ENCODE measurements at regions not wholly inside any gene's neighbourhood (a gene's known extent, or its start where the extent isn't known, plus 50 kb on each side); places are given as distances from the start of the nearest gene placed in this dataset.

DNA sequence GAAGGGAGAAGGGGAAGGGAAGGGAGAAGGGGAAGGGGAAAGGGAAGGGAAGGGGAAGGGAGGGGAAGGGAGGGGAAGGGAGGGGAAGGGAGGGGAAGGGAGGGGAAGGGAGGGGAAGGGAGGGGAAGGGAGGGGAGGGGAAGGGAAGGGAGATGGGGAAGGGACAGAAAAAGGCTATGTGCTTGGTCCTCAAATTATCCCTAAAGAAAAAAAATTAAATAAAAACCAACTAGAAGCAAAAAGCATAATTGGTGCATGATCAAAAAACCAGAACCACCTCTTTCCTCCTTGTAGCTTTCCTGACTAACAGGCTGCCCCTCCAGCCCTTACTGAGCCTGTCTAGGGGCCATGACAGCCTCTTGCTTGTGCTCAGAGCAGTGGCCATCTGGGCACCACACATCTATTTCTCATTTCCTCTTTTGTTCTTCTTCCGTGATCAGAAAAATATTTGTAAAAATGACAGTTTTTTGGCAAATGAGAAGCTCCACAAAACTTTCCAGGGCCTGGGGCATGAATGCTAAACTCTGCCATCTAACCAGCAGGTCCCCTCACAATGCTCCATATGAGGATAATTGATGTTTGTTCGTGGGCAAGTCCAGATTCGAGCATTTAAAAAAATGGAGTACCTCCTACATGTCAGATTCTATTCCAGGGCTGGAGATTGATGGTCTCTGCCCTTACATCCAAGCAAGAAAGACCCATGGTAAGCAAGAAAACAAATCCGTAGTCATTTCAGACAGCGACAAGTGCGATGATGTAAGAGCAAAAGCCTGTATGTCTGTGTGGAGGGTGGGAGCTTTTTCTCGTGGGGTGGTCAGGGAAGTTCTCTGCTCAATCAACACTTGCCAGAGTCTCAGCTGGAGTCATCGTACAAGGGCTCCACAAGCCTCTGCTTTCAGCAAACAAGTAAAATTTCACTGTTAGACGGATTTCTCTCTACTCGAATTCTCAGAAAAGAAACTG is 320.9 kb downstream of the WDR11 start:
- Histone ChIP-seq H3K4me3 (no peak overlapping the region), H3K36me3 (no peaks in the 10 kb centered on the region), H3K9me3 (no peaks in the 10 kb centered on the region), H3K27me3 (no peaks in the 10 kb centered on the region), H3K27ac (no peak overlapping the region), H3K4me1 (no peaks in the 10 kb centered on the region)
- ATAC-seq (no peak), FAIRE-seq (no peak), DNase-seq (no peak)
- intact Hi-C loops (cut with DNase I) = no loop called here
- TF ChIP-seq, protein P1, sequence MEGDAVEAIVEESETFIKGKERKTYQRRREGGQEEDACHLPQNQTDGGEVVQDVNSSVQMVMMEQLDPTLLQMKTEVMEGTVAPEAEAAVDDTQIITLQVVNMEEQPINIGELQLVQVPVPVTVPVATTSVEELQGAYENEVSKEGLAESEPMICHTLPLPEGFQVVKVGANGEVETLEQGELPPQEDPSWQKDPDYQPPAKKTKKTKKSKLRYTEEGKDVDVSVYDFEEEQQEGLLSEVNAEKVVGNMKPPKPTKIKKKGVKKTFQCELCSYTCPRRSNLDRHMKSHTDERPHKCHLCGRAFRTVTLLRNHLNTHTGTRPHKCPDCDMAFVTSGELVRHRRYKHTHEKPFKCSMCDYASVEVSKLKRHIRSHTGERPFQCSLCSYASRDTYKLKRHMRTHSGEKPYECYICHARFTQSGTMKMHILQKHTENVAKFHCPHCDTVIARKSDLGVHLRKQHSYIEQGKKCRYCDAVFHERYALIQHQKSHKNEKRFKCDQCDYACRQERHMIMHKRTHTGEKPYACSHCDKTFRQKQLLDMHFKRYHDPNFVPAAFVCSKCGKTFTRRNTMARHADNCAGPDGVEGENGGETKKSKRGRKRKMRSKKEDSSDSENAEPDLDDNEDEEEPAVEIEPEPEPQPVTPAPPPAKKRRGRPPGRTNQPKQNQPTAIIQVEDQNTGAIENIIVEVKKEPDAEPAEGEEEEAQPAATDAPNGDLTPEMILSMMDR (IDR thresholded peaks at IDR 0.05) = no peak
- 51 to 53% methylated on average over 10 of the region's 10 CpGs for WGBS, 2 donors

DNA sequence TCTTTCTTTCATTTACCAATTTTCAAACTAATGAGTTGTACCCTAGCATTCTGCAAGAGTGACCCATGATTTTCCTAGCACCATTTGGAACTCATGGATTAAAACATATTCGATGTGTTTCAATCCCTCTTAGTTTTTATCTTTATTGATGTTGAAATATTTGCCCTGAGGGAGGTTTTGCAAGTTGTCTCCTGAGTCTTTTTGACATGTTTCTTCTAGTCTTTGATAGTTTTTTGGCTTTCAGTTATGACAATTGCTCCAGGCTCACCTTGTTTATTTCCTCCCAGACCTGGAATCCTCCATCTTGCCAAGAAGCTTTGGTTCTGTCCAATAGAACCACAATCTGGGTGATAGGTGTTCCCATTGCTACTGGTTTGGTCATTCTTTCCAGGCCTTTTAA is 327.8 kb downstream of the WDR11 start:
- ATAC-seq (no peak), FAIRE-seq (no peak), DNase-seq (no peak)
- Histone ChIP-seq H3K36me3 (no peaks in the 10 kb centered on the region), H3K9me3 (no peaks in the 10 kb centered on the region), H3K4me1 (no peaks in the 10 kb centered on the region), H3K4me3 (no peak overlapping the region), H3K27ac (no peak overlapping the region), H3K27me3 (no peaks in the 10 kb centered on the region)
- intact Hi-C loops (cut with DNase I) = no loop called here
- TF ChIP-seq, protein P1 (IDR thresholded peaks at IDR 0.05) = no peak
- WGBS, 2 donors = 47 to 55% methylated on average over 1 of the region's 1 CpG

DNA sequence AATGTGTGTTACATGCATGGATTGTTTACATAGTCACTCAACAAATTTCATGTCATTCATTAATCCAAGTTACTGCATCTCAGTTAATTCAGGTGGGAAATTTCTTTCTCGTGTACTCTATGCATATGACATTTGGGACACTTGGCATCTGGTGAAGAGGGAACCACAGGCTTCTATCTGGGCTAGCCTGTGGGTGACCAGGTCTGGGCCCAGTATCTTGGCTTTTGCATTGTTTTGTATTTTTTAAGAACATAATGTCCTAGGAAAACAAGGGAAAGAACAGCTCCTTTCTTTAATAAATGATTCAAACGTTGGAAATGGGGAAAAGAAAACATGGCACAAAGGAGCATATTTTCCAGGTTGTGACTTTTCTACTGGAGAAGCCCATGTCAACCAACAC is 331.1 kb downstream of the WDR11 start:
- no peaks in the 10 kb centered on the region for H3K36me3 ChIP-seq
- intact Hi-C loops (cut with DNase I) = no loop called here
- no peak for DNase-seq
- no peak overlapping the region for H3K4me3 ChIP-seq
- FAIRE-seq = no peak
- no peaks in the 10 kb centered on the region for H3K9me3 ChIP-seq
- 28 to 33% methylated on average over 2 of the region's 2 CpGs for WGBS, 2 donors
- H3K27me3 ChIP-seq = no peaks in the 10 kb centered on the region
- H3K27ac ChIP-seq = no peak overlapping the region
- no peak for ATAC-seq
- TF ChIP-seq, protein P1 (IDR thresholded peaks at IDR 0.05) = no peak
- H3K4me1 ChIP-seq = no peaks in the 10 kb centered on the region

DNA sequence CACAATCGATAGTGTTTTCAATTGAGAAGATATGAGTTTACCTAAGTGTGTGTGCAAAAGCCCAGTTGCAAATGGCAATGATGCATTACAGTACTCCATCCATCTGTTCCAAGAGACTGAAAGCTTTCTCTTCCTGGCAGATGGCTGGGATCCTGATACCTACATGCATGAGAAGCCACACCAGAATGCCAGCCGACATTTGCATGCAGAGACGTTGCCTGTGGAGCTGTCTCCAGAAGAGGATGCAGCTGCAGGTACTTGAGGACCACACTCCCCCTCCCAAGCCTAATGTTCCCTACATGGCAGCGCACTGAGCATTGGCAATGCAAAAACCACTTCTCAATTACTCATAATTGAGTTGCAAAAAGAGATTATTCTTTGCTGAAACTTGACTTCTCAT is 332.1 kb downstream of the WDR11 start:
- FAIRE-seq (no peak), ATAC-seq (no peak), DNase-seq (no peak)
- Histone ChIP-seq H3K9me3 (no peaks in the 10 kb centered on the region), H3K4me3 (no peak overlapping the region), H3K27ac (no peak overlapping the region), H3K4me1 (no peaks in the 10 kb centered on the region), H3K27me3 (no peaks in the 10 kb centered on the region), H3K36me3 (no peaks in the 10 kb centered on the region)
- 52 to 76% methylated on average over 4 of the region's 4 CpGs for WGBS, 2 donors
- TF ChIP-seq, protein P1 (IDR thresholded peaks at IDR 0.05) = no peak
- intact Hi-C loops (cut with DNase I) = no loop called here

DNA sequence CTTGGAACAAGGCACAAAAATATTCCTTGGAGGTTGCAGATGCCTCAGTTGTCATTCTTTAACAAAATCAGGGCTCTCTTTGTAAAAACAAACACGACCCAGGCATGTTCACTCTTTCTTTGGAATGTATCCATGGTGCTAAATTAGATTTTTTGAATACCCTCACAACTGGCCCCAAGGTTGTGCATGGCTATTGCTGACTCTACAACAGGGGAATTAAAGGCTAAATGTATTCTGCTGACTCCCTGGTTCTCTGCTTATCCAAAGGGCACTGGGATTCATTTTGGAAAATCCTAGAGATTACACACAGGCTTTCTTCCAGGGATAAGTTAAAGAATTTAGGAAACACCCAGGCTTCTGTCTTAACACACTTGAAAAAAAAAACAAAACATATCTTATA is 332.5 kb downstream of the WDR11 start:
- WGBS, 2 donors = 22 to 36% methylated on average over 1 of the region's 1 CpG
- TF ChIP-seq, protein P1 (IDR thresholded peaks at IDR 0.05) = no peak
- no peak for FAIRE-seq
- Histone ChIP-seq H3K4me1 (no peaks in the 10 kb centered on the region), H3K27me3 (no peaks in the 10 kb centered on the region), H3K27ac (no peak overlapping the region), H3K36me3 (no peaks in the 10 kb centered on the region), H3K4me3 (no peak overlapping the region), H3K9me3 (no peaks in the 10 kb centered on the region)
- intact Hi-C loops (cut with DNase I) = no loop called here
- no peak for DNase-seq
- ATAC-seq = no peak
